Stimulated activated CD4-positive, alpha-beta T cell treated with anti-CD3 and anti-CD28 coated beads, TNF-alpha, amount 100 ng/mL, for 48 hours (primary cell): ENCODE measurements at regions not wholly inside any gene's neighbourhood (a gene's known extent, or its start where the extent isn't known, plus 50 kb on each side); places are given as distances from the start of the nearest gene placed in this dataset.
"Not testable (repeated sequence)": the region's sequence is repeated elsewhere in the genome, so short reads cannot be mapped to it uniquely, and the experiment has no call there.

Source experiments
- DNase-seq, 3 donors: peaks; one replicate each; pipeline ENCODE4 v3.0.0-alpha.2; 2020; ENCODE audit warnings: low read depth in 3 of 3

DNA sequence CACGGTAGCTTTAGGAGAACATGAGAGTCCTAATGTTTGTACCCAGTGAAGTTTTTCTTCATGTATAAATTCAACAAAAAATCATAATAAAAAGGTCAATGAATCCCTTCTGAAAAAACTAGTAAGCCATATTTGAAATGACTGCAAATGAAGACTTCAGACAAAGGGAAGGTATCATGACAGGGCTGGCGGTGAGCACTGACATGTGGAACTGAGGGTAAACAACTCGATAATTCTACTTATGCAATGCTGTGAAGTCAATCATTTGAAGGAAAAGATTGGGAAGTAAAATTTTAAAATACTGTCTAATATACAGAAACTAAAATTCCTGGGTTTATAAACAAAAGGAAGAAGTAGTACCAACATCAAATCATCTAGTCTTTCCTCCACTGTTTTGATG, 190.2 kb upstream of the COPS8 start:
- DNase-seq: no peak

DNA sequence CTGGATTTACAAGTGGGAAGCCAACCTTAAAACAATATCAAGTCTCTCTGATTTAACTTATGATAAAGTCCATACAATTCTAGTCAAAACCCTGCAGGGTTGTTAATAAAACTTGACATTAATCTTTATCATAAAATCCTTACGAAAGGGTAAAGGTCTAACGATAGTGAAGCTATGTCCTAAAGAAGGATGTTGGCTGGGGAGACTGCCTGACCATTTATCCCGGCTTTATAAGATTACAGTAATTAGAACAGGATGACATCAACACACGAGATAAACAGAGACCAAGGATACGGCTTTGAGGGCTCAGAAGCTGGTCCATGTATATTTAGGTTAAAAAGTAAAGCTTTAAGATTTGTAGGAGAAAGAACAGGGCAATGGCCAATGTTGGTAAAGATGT, 189.0 kb upstream of the COPS8 start:
- no peak for DNase-seq

DNA sequence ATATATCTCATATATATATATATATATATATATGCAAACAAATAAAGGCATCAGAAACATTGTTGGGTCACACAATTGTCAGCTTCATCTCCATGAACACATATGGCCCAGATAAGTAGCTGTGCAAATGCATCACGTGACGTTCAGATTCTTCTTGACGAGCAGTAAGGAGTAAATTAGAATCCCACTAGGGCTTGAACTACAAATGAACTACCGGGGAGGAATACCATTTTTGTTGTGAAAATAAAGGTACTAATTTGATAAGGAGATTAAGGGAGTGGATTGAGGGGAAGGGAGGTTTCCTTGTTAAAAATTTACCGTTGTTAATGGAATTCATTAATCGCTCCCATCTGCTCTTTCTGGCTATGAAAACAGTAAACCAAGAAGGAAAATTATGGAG, 186.5 kb upstream of the COPS8 start:
- no peak for DNase-seq

DNA sequence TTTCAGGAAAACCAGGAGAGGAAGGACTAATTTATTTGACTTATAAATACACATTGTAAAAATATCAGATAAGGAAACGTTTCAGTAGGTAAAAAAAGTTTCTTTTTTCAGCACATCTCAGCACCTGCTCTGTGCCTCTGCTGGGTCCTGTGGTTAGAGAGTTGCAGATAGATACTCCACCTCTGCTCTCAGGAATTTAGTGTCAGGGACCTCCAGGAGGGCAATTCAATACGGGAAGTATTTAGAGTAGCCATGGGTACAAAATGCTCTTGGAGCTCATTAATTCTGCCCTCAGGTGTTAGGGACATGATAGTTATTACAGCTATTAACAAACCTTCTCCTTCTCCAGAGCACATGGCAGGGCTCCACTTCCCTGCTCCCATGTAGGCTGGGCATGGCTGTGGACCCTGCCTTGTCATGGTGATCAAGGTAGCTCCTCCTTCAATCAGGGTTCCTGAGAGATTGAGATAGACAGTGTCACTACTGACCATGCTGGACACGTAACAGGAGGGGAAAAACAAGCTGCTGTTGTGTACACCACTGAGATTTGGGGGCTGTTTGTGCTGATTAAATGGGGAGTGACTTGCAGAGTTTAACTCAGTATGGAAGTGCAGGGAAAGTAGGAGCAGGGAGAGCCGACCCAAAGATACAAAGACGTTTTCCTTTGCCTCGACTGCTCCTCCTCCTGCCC, 185.6 kb upstream of the COPS8 start:
- DNase-seq: no peak

DNA sequence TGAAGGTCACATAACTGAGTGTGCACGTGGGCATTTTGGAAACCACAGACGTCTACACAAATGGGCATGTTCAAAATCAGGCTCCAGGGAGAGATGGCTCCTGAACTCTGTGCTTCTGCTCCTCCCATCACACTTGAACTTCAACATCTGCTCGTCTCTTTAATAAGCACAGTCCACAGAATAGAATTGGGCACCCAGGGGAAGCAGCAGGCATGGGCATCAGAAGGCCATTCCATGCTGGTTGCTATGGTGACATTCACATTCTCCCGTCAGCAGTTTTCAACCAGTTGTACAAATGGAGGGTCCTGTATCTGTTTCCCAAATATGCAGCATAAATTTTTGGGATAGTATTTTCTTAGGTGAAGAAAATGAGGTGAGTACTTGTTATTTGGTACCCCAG, 183.7 kb upstream of the COPS8 start:
- no peak for DNase-seq

DNA sequence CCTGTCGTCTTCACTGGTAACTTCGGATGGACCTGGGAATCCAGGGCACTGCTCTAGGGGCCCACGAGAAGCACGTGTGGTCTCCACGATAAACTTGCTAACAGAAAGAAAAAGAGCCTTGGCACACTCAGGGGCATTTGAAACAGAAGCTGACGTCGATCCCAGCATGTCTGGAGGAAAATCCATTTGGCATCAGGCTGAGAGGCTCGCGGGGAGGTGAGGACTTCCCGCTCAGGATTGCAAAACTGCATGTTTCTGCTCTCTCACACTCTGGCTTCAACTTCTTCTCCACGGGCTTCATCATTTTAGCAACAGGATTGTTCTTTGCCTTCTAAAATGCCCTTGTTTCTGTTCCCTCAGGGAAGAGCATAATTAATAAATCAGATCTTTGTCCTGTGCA, 181.7 kb upstream of the COPS8 start:
- DNase-seq: no peak

DNA sequence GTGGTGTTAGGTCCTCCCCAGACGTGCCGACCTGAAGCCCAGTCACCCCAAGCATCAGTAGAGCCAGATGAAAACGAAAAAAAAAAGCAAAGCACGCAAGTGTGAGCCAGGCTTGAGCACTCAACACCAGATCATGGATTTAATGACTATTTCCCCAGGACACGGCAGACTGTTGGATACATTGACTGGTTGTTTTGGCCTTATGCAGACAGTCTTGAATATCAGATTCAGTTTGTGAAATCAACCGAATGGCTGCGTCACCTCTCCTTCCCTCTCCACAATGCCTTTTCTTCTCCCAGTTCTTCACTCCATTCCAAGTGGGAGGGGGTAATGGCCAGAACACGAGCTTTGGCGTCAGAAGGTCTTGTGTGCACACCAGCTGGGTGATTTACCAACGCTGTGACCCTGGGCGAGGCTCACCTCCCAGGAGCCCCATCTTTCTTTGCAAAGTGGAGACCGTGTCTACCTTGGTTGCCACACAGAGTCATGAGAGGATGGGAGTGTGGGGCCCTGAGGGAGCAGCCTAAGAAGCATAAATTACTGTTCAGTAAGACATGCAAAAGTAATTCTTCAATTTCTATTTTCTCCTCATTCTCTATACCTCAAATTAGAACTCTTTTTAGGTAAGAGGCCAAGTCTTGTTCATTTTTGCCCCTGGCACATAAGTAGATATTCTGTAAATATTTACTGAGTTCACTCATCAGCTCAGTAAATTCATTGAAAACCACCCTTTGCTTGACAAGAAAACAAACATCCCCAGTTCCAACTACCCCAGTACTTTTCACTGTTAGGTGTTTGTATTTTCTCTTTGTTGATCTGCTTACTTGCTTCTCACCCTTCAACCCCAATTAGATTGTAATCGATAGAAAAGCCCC, 181.1 kb upstream of the COPS8 start:
- no peak for DNase-seq

DNA sequence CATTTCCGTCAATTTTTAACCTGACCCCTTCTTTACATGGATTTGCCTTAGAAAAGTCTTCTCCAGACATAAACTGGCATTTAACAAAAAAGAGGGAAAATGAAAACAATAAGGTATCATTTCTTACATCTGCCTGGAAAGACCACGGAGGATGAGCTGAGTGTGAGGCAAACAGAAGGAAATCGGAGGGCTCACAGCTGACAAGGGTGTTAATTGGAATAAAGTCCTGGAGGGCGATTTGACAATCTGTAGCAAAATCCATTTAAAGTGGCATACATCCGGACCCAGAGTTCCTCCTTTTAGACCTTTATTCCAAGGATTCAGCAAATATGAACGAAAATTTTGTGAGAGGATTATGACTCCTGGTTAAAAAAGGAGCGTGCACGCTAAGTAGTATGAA, 179.7 kb upstream of the COPS8 start:
- no peak for DNase-seq

DNA sequence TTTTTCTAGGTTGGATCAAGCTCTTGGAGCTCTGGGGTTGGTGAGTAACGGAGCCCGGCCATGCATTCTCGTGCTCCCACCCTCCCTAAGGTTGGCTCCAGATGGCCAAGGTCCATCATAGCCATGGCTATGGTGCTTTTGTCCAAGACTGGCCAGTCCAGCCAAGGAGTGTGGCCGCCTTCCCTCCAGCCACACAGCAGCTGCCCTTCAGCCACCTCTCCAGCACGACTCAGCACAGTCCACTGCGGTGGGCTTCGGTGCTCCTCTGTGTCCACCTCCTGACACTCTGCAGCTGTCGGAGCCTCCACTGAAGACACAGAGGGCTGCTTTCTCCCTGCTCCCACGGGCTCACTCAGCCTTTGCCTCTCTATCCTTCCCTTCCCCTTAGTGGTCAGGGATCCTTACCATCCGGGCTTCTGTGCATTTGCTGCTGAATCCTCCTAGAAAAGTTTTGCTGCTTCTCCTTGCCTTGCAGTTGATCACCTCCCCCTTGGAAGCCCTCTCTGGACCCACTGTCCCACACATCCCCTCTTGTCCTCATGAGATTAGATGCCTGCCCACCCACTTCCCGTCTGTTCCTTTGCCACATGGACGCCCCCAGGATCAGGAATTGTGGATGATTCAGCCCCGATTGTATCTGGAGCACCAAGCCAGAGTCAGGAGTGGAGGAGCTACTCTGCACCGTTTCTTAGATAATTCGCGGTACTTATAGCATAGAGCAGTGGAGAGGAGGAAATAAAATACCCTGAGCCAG, 177.1 kb upstream of the COPS8 start:
- DNase-seq: no peak

DNA sequence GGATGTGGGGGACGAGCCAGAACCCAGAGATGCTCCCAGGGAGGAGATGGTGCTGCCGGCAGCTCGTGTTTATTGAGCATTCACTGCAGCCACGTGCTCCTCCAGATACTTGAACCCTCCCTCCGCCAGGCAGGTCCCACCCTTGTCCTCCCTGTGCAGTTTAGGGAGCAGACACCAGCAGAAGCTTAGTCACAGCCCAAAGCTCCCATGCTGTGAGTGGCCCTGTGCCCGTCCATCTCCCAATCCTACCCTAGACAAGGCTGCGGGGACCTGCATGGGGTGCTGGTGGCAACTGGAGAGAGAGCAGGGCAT, 176.5 kb upstream of the COPS8 start:
- no peak for DNase-seq

DNA sequence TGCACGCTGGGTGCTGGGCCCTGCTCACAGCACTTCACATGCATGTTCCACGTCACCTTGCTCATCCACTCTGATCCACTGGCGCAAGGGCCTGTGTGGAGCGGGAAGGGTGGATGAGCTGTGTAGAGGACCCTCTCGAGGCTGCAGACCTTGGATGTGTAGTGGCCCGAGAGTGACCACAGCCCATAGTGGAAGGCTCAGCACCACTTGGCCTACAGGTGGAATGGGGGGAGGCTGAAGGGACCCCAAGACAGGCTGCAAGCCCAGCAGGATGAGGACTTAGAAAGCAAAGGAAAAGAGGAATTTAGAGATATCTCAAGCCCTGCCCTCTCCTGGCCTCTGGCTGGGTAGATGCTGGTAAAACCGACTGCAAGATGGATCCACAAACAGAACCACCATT, 175.9 kb upstream of the COPS8 start:
- no peak for DNase-seq

DNA sequence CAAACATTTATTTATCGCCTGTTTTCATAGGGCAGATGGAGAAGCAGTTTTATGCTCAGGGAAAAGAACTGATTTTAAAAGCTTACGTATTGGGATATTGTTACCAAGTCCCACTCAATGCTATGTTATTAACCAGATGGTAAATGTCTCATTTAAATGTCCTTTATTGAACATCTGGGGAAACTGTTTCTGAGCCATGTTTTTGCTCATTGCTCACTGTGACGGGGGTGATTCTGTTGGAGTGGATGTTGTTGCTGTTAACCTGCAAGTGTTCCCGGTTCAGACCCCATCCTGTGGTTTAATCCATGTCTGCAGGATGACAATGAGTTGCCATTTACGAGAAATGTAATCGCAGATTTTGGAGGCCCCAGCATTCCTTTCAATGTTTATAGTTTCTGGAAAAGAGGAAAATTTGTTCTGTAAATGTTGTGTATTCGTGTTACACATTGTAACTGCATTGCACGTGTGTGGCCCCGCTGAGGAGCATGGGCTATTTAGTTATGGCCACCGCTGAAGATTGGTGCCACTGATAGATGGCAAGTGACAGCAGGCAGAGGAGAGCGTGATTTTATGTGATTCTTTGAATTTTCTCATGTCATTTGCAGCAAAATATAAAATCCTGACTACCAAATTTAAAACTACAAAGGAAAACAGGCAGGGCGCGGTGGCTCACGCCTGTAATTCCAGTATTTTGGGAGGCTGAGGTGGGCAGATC, 174.8 kb upstream of the COPS8 start:
- no peak for DNase-seq

DNA sequence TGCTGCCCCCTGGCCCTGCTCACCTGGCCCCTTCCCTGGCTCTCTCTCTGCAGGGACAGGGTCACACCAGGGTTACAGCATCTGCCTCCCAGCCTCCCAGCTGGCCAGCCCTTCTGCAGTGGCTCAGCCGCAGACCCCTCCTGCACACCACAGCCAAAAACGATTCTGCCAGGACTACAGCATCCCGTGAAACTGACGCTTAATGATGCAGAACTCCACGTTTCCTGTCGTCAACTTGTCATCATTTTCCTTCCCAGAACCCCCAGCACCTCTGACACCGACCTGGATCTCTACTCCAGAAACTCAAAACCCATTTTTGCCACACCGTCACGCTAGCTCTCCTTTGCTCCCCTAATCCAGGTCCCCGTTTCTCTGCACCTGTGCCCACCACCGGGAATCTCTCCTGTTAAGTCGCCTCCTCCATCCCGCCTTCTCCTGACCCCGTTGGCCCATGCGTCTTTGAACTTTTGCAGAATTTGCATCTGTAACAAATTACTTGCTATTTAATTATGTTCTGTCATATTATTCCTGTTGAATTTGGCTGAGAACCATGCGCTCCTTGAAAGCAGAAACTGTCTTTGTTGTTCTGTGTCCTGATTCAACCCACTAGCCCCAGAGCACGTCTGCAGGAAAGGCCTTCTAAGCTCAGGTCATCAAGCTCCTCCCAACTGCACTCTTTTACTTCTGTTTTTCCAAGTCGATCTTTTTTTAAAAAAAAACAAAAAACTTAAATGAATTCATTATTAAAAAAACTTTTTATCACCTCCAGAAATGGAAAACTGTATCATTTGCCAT, 173.2 kb upstream of the COPS8 start:
- no peak for DNase-seq

DNA sequence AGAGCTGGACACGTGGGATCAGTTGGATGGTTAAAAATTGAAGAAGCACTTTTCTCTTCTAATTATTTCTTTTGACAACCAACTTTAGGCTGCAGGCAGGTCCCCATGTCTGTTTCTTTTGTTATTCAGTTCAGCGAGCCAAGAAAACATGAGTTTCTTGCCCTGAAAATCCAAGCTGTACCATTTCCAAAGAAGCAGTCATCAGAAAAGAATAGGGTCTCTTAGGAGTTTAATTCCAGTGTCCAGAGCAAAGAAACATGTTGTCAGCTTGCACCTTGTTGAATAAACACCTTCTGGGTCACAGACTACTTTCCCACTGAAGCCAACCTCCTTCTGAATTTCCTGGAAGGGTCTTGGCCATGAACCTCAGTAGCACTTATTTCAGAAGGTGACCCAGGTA, 170.5 kb upstream of the COPS8 start:
- no peak for DNase-seq

DNA sequence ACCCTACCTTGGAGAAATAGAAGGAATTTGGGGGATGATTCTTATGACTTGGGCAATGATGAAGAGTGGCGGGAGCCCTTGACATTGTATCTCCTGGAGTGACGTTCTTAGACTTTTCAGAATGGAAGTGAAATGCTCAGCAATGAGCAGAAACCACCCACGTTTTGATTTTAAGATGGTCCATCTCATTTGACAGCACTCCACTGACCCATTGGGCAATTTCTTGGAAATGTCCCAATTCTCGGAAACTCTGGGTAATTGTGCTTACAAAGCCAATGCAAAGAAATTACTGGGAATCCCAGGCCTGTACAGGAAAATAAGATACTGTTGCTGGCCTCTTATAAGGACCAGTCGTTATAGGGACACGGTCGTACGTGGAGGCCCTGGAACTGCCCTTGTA, 170.0 kb upstream of the COPS8 start:
- DNase-seq: no peak

DNA sequence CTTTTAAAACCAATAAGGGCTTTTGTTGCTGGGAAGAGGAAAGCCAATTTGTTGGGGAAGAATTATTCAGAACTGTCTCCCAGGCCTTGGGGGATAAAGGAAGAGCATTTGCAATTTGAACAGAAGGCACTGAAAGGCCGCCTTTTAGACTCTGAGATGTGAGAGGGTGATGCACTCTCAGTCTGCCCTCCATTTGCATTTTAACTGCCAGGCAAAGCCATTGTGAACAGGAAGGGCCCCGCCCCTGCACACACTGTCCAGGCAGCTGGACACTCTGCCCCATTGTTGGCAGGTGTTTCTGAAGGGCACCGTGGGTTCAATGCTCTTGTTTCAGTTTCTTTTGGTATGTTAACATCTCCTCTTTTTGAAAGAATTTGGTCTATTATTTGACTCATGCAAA, 169.5 kb upstream of the COPS8 start:
- no peak for DNase-seq

DNA sequence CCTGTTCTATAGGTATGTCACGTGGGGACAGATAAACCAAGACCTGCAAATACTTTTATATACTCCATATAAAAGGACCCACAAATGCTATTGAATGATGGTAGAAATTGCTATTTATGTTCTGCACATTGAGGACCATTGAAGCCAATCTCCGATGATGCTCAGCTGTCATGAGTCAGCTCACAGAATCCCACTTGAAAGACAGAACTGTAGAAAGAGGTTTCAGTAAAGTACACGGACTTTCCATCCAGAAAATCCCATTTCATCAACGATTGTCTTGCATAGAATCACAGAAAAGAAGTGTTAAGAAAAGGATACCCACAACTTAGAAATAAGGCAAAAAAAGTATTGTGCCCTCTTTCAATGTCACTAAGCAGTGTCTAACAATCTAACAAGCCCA, 169.0 kb upstream of the COPS8 start:
- DNase-seq: no peak

DNA sequence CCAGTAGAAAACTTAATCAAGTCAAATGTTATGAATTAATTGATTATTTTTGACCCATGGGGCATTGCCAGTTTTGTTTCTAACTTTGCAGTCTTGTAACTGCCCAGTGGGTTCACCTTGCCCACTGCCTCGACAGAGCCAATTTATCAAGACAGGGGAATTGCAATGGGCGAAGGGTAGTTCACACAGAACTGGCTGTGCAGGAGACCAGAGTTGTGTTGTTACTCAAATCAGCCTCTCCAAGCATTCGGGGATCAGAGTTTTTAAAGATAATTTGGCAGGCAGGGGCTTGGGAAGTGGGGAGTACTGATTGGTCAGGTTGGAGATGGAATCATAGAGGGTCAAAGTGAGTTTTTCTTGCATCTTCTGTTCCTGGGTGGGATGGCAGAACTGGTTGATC, 168.5 kb upstream of the COPS8 start:
- no peak for DNase-seq

DNA sequence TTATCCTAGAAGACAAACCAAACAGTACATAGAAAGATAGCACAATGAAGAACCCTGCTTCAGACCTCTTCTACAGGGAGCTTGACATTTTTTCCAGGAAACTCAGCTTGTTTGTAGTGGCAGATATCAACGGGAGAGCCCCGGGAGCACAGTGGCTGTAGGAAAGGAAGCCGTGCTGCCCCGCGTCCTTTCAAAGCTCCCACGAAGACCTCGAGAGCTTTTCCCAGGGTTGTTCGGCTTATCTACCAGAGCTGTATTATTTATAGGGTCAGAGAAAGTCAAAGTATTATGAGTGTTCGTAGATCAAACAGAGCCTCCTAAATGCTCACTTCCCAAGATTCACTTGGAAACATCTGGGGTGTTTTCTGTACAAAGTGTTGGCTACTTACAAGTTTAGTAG, 167.1 kb upstream of the COPS8 start:
- DNase-seq: no peak

DNA sequence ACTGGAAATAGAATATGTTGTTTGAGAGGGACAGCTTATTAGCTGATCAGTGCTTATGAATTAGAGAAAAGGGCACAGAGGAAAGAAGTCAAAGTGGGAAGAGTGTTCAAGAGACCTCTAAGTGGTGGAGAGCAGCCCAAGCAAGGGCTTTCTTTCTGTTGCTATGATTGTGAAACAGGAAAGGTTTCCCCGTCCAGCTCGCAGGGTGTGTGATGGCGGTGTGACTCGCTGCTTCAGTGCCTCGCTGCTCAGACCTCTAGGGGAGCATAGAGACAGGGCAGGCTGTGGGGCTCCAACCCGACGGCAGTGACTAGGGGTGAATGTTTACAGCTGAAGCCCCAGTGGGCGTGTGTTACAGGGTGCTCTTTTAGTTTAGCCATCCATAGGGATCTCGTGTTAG, 166.5 kb upstream of the COPS8 start:
- no peak for DNase-seq

DNA sequence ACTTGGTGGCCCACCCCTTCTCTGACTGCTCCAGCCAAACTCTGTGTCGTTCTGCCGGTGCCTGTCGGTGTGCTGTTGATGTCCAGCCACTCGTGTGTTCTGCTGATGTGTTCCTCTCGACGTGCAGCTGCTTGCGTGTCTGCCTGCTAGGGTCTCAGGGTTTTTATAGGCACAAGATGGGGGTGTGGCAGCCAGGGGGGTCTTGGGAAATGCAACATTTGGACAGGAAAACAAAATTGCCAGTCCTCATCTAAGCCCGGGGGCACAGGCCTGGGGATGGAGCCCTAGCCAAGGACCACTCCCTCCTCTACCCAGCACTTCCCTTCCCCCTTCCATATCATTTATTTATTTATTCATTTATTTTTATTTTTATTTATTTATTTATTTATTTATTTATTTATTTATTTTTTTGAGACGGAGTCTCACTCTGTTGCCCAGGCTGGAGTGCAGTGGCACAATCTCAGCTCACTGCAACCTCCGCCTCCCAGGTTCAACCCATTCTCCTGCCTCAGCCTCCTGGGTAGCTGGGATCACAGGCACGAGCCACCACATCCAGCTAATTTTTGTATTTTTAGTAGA, 165.8 kb upstream of the COPS8 start:
- not testable (repeated sequence) for DNase-seq
